Panc1 (cell line): ENCODE measurements at regions not wholly inside any gene's neighbourhood (a gene's known extent, or its start where the extent isn't known, plus 50 kb on each side); places are given as distances from the start of the nearest gene placed in this dataset.

Experiments
- ATAC-seq: fragments of 200-7000 bp; cut with Tn5 transposase; 2 replicates; pipeline ENCODE4 v1.9.1; 2020; ENCODE audit warnings: mild to moderate bottlenecking, moderate library complexity
- BruUV-seq: library from RNA; stranded (reverse); fragments of 400-500 nt; replicated peaks from 2 replicates; lab custom pipeline; 2021; lab: Mats Ljungman, UMichigan
- CTCF ChIA-PET: fragments of 300-600 bp; sonication (Branson Sonifier 250); formaldehyde crosslinking; loops from one replicate; lab custom pipeline; 2022; ENCODE audit warnings: antibody characterized with exemption; lab: Charles Lee
- POLR2A ChIA-PET: fragments of 300-600 bp; sonication (Branson Sonifier 250); formaldehyde crosslinking; loops from one replicate; lab custom pipeline; 2022; ENCODE audit warnings: antibody characterized with exemption; lab: Charles Lee
- DNase-seq: peaks from one replicate; pipeline ENCODE4 v3.0.0-alpha.2; 2010; ENCODE audit warnings: low read depth, low spot score
- H3K27ac ChIP-seq: 2 replicates; pipeline ENCODE4 v1.5.1; 2011; ENCODE audit warnings: mild to moderate bottlenecking, low read length, inconsistent platforms
- H3K27me3 ChIP-seq: fragments of 200-500 bp; sonication (Bioruptor generic); 2 replicates; pipeline ENCODE4 v1.6.0; 2014; ENCODE audit warnings: low read length, inconsistent platforms; ENCODE audit not compliant: control insufficient read depth, insufficient read depth
- H3K36me3 ChIP-seq: fragments of 200-500 bp; sonication (Bioruptor generic); 2 replicates; pipeline ENCODE4 v1.5.1; 2014; ENCODE audit warnings: inconsistent platforms, mild to moderate bottlenecking, low read length, moderate library complexity; ENCODE audit not compliant: control insufficient read depth, insufficient read depth
- H3K4me1 ChIP-seq: 2 replicates; pipeline ENCODE4 v1.5.1; 2011; ENCODE audit warnings: inconsistent platforms, mild to moderate bottlenecking, low read length, moderate library complexity; ENCODE audit not compliant: control insufficient read depth, insufficient read depth
- H3K4me3 ChIP-seq, 2 experiments: 2 replicates each; pipeline ENCODE4 v1.5.1; 2011 to 2012; ENCODE audit warnings: low read depth in 2 of 2, low read length in 2 of 2, mild to moderate bottlenecking in 2 of 2, inconsistent platforms in 1 of 2, moderate library complexity in 1 of 2
- H3K9me3 ChIP-seq: fragments of 200-500 bp; sonication (Bioruptor generic); 2 replicates; pipeline ENCODE4 v1.5.1; 2014; ENCODE audit warnings: low read depth, mild to moderate bottlenecking, inconsistent platforms, low read length, moderate library complexity; ENCODE audit not compliant: control insufficient read depth, insufficient read depth
- POLR2AphosphoS5 ChIP-seq: IDR thresholded peaks from 2 replicates; pipeline ENCODE4 v1.6.1; 2012; ENCODE audit warnings: mild to moderate bottlenecking, low read depth, low read length, moderate library complexity
- SIN3A ChIP-seq: IDR thresholded peaks from 2 replicates; pipeline ENCODE4 v1.6.1; 2012; ENCODE audit warnings: low read depth, mild to moderate bottlenecking, low read length, moderate library complexity, borderline replicate concordance; ENCODE audit not compliant: insufficient read depth
- TCF7L2 ChIP-seq: IDR thresholded peaks from 2 replicates; pipeline ENCODE4 v1.6.1; 2011; ENCODE audit warnings: mild to moderate bottlenecking, low read depth, low read length, inconsistent platforms
- in situ Hi-C: cut with HindIII; loops from 2 replicates; pipeline ENCODE4 v1.10.0; 2016; ENCODE audit warnings: low sequenced_read_pairs, low pct_unique_long_range_greater_than_20kb
- intact Hi-C: fragments of 100-400 bp; cut with micrococcal nuclease; formaldehyde crosslinking; loops from one replicate; pipeline ENCODE4 v1.10.0; 2022; ENCODE audit not compliant: unreplicated experiment
- TF ChIP-seq, protein P1 (sequence below): fragments of 450-650 bp; IDR thresholded peaks from 2 replicates; pipeline ENCODE4 v1.5.1; 2017; ENCODE audit warnings: mild to moderate bottlenecking
- TF ChIP-seq, protein P2 (sequence below), 2 experiments: IDR thresholded peaks; 2 replicates each; pipeline ENCODE4 v1.6.1; 2011 to 2012; ENCODE audit warnings: low read depth in 2 of 2, control low read depth in 1 of 2, low read length in 1 of 2, mild to moderate bottlenecking in 1 of 2, moderate library complexity in 1 of 2; ENCODE audit not compliant: insufficient read depth in 1 of 2

DNA sequence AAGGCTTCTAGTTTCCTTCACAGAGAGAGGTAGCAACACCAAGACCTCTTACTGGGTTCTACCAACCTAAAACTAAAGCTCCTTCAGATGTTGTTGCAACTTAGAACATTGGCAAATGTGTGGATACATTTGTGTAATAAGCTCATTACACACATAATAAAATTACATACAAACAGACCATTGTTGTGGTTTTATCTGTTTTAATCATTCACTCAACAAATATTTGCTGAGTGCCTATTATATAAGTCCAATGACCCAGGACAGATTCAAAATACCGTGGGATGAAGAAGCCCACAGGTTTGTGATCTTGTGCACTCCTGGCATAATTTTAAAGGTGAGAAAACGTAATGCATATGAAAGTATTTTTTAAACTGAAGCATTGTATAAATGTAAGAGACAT, 160.4 kb upstream of the NPVF start:
- intact Hi-C loops (loop anchor here (1.0 kb wide), 1 partner anchor 129 kb away; no protein-coding TSS in a partner anchor), in situ Hi-C loops (no loop called here)
- no peaks in the 10 kb centered on the region for H3K9me3 ChIP-seq
- no peak for ATAC-seq
- H3K36me3 ChIP-seq: no peaks in the 10 kb centered on the region
- TF ChIP-seq, protein P1, sequence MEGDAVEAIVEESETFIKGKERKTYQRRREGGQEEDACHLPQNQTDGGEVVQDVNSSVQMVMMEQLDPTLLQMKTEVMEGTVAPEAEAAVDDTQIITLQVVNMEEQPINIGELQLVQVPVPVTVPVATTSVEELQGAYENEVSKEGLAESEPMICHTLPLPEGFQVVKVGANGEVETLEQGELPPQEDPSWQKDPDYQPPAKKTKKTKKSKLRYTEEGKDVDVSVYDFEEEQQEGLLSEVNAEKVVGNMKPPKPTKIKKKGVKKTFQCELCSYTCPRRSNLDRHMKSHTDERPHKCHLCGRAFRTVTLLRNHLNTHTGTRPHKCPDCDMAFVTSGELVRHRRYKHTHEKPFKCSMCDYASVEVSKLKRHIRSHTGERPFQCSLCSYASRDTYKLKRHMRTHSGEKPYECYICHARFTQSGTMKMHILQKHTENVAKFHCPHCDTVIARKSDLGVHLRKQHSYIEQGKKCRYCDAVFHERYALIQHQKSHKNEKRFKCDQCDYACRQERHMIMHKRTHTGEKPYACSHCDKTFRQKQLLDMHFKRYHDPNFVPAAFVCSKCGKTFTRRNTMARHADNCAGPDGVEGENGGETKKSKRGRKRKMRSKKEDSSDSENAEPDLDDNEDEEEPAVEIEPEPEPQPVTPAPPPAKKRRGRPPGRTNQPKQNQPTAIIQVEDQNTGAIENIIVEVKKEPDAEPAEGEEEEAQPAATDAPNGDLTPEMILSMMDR: no peak
- no peak for TF ChIP-seq POLR2AphosphoS5
- no peak for TF ChIP-seq SIN3A
- TF ChIP-seq, protein P2, sequence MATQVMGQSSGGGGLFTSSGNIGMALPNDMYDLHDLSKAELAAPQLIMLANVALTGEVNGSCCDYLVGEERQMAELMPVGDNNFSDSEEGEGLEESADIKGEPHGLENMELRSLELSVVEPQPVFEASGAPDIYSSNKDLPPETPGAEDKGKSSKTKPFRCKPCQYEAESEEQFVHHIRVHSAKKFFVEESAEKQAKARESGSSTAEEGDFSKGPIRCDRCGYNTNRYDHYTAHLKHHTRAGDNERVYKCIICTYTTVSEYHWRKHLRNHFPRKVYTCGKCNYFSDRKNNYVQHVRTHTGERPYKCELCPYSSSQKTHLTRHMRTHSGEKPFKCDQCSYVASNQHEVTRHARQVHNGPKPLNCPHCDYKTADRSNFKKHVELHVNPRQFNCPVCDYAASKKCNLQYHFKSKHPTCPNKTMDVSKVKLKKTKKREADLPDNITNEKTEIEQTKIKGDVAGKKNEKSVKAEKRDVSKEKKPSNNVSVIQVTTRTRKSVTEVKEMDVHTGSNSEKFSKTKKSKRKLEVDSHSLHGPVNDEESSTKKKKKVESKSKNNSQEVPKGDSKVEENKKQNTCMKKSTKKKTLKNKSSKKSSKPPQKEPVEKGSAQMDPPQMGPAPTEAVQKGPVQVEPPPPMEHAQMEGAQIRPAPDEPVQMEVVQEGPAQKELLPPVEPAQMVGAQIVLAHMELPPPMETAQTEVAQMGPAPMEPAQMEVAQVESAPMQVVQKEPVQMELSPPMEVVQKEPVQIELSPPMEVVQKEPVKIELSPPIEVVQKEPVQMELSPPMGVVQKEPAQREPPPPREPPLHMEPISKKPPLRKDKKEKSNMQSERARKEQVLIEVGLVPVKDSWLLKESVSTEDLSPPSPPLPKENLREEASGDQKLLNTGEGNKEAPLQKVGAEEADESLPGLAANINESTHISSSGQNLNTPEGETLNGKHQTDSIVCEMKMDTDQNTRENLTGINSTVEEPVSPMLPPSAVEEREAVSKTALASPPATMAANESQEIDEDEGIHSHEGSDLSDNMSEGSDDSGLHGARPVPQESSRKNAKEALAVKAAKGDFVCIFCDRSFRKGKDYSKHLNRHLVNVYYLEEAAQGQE (IDR thresholded peaks at IDR 0.05; ENCODE audit: insufficient read depth in 1 of 2, low read depth in 2 of 2, low read length in 1 of 2): no peak
- no peak for TF ChIP-seq TCF7L2
- no TSS peak for BruUV-seq
- peaks cover 8% of the 10 kb centered on the region for H3K27me3 ChIP-seq
- no peak overlapping the region for H3K27ac ChIP-seq
- DNase-seq: no peak
- H3K4me1 ChIP-seq: no peaks in the 10 kb centered on the region
- ChIA-PET POLR2A (no interaction called here), CTCF (no interaction called here)
- H3K4me3 ChIP-seq: no peak overlapping the region

DNA sequence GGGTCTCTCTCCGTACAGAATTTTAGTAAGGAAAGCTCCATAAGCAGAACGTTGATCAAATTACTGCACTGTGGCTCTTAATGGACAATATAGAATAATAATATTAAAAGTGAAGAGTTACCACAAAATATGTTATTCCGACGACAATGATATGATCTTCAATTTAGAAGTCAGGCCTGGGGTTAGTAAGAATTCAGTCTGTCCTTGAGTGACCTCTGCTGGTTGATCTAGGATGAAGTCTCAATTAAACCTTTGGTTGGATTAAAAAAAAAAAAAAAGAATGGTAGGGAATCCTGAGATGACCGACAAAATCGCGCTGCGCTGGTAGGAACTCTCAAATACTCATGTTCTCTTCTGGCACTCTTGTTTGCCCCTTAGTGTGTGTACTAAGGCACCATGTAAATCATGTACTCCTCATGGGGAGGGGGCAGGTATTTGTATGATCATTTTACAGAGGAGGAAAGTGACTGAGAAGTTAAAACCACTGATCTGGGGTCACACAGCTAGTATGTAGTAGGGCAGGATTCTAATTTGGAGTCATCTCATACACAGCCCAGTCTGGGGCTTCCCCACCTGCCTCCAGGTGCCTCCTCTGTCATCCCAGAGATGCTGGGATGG, 161.3 kb upstream of the NPVF start:
- Histone ChIP-seq H3K9me3 (no peaks in the 10 kb centered on the region), H3K4me3 (no peak overlapping the region), H3K27me3 (peaks cover 8% of the 10 kb centered on the region), H3K4me1 (no peaks in the 10 kb centered on the region), H3K36me3 (no peaks in the 10 kb centered on the region), H3K27ac (no peak overlapping the region)
- DNase-seq (no peak), ATAC-seq (peak; percentile 74)
- CTCF ChIA-PET: no interaction called here
- BruUV-seq: no TSS peak
- POLR2A ChIA-PET: no interaction called here
- in situ Hi-C loops: no loop called here
- TF ChIP-seq SIN3A: no peak
- TF ChIP-seq, protein P1: peak; percentile 76
- intact Hi-C loops: loop anchor here (1.0 to 5.0 kb wide), 2 partner anchors 130 to 458 kb away; no protein-coding TSS in a partner anchor
